ENCODE measurements at regions not wholly inside any gene's neighbourhood (a gene's known extent, or its start where the extent isn't known, plus 50 kb on each side); places are given as distances from the start of the nearest gene placed in this dataset.
"Not testable (repeated sequence)": the region's sequence is repeated elsewhere in the genome, so short reads cannot be mapped to it uniquely, and the experiment has no call there.

DNA sequence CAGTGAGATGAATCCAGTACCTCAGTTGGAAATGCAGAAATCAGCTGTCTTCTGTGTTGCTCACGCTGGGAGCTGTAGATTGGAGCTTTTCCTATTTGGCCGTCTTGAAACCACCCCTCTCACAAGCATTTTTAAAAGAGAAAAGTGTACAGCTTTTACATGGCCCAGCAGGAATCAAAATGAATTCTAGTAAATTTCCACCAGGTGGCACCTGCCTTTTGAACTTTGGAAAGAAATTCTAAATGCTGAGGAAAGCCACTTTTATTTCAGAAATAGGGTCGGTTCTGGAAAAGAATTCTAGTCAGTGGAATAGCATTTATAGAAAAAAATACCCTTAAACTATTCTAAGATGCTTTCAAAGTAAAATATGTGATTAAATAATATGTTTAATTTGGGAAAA, 647.8 kb downstream of the CD109 start:
- no peak for DNase-seq (ENCODE audit: low read depth)
- in situ Hi-C loops (cut with HindIII; ENCODE audit: low pct_unique_long_range_greater_than_20kb, low sequenced_read_pairs), result no loop called here

GRCh38 chr6:74343321-74343720, 647.3 kb downstream of the CD109 start:
- DNase-seq (ENCODE audit: low read depth); in situ Hi-C loops (cut with HindIII; ENCODE audit: low pct_unique_long_range_greater_than_20kb, low sequenced_read_pairs): not testable (repeated sequence)

GRCh38 chr6:74334722-74335121, 638.7 kb downstream of the CD109 start:
- in situ Hi-C loops (cut with HindIII; ENCODE audit: low pct_unique_long_range_greater_than_20kb, low sequenced_read_pairs), result no loop called here
- DNase-seq (ENCODE audit: low read depth), result no peak

DNA sequence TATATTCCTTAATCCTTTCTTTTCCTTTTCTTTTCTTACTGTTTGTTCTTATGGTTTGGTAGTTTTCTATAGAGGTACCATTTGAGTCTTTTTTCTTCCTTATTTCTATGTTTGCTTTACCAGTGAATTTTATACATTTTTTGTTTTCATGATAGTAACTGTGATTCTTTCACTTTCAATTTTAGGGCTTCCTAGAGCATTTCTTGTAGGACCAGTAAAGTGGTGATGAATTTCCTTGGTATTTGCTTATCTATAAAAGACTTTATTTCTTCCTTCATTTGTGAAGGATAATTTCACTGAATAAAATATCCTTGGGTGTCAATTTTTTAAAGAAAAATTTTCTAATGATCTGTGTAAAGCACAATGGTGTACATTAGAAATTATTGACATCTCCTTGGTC, 637.4 kb downstream of the CD109 start:
- no peak for DNase-seq (ENCODE audit: low read depth)
- in situ Hi-C loops (cut with HindIII; ENCODE audit: low pct_unique_long_range_greater_than_20kb, low sequenced_read_pairs), result no loop called here

DNA sequence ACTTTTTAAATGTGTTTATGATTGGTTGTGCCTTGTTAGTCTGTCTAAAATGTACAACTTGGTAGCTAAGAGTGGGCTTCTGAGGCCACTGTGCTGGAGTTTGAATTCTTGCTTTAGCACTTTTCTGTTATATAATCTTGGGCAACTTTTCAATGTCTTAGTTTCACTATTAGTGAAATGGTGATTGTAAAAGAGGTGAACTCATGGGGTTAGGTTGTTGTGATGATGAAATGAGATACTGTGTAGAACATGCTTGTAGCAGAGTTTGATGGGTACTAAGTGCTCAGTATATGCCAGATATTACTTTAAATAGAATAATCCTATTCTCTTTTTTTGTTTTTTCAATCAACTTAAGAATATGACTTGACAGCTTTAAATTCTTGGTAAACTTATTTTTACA, 624.7 kb downstream of the CD109 start:
- in situ Hi-C loops (cut with HindIII; ENCODE audit: low pct_unique_long_range_greater_than_20kb, low sequenced_read_pairs), result no loop called here
- no peak for DNase-seq (ENCODE audit: low read depth)

DNA sequence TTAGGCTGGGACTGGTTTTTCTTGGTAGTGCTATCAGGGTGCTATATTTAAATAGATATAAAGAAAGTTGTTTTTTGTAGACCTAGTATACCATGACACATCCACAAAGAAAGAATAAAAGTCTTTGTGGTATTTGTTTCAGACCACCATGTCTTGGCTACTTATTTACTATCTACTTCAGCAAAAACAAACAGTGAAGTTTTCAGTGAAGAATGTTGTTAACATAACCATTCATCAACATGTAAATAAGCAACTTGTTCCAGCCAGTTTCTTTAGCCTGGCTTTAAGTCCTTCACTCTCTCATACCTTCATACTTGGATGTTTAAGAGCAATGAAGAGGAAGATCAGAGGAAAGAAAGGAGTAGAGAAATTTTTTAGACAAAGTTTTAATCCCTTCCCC, 624.1 kb downstream of the CD109 start:
- in situ Hi-C loops (cut with HindIII; ENCODE audit: low pct_unique_long_range_greater_than_20kb, low sequenced_read_pairs), result no loop called here
- DNase-seq (ENCODE audit: low read depth), result no peak

DNA sequence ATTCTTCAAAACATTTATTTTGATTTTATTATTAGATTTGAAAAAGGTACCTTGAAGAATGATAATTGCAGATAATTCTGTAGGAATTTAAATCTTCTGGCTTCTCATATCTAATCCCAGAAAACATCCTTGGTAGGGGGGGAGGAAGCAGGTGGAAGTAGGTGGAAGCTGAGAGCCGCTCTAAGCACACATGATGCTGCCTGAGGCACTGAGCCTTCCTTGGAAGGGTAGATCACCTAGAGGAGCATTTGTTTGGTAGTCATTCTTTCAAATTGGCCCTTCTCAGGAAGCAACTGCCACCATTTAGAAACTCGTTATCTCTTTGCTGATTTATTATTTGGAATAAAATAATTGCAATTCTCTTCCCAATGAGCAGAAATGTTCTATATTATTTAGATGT, 623.3 kb downstream of the CD109 start:
- in situ Hi-C loops (cut with HindIII; ENCODE audit: low pct_unique_long_range_greater_than_20kb, low sequenced_read_pairs), result no loop called here
- DNase-seq (ENCODE audit: low read depth), result no peak

DNA sequence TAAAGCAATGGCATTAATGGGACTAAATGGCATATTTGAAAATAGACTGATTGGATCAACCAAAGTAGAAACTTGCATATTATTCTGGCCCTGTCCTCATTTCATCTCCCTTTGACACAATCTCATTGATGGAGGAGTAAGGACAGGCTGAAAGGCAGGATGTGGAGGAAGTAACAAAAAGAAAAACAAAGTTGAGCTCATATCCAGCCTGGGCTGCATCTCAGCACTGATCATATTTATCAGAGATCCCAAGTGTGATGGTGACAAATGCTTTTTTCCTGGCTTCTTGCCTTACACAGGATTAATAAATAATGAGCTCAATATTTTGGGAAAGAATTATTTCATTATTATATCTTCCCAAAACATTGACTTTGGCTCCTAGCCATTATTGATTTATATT, 622.7 kb downstream of the CD109 start:
- no peak for DNase-seq (ENCODE audit: low read depth)

DNA sequence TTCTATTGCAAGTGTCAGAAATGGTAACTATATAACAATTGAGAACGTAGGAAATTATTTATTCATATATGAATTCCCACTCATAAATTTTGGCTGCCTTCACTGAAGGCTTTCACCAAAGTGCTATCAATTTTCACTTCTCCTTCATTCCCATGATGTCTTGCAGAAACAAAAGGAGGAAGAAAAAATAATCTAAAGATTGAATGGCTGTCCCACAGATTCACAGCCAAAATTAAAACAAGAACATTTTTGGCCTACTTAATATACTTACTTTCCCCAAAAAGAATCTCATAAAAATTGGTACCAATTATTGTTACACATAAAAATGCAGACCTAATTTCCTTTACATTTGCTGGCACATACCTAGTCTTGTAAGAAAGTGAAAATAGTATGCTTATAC, 616.1 kb downstream of the CD109 start:
- in situ Hi-C loops (cut with HindIII; ENCODE audit: low pct_unique_long_range_greater_than_20kb, low sequenced_read_pairs), result no loop called here

More for the DNA sequence above, 622.7 kb downstream of the CD109 start:
- in situ Hi-C loops (cut with HindIII; ENCODE audit: low pct_unique_long_range_greater_than_20kb, low sequenced_read_pairs), result no loop called here

GRCh38 chr6:74311431-74311830, 615.4 kb downstream of the CD109 start:
- in situ Hi-C loops (cut with HindIII; ENCODE audit: low pct_unique_long_range_greater_than_20kb, low sequenced_read_pairs), result no loop called here
- no peak for DNase-seq (ENCODE audit: low read depth)

More for the DNA sequence above, 616.1 kb downstream of the CD109 start:
- no peak for DNase-seq (ENCODE audit: low read depth)

- DNase-seq (ENCODE audit: low read depth), result no peak
- in situ Hi-C loops (cut with HindIII; ENCODE audit: low pct_unique_long_range_greater_than_20kb, low sequenced_read_pairs), result no loop called here
Observed at GRCh38 chr6:74289884-74290283, 593.9 kb downstream of the CD109 start.

GRCh38 chr6:74287932-74288331, 591.9 kb downstream of the CD109 start:
- in situ Hi-C loops (cut with HindIII; ENCODE audit: low pct_unique_long_range_greater_than_20kb, low sequenced_read_pairs), result no loop called here
- DNase-seq (ENCODE audit: low read depth), result no peak

DNA sequence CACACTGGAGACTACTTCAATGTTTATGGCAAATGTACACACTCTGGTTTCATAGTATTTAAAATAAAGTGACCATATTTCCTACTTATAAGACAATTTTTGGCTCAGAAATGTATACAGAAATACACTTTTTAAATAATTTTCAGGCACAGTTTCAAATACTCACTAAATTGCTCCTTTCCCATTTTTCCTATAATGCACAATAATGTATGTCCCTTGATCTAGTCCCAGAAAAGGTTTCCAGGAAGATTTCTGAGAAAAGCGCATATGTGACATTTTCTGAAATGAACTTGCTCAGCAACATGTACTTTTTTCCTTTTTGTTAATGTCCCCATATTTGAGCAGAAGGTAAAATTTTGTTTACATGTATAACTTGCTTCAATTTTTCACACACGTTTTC, 591.4 kb downstream of the CD109 start:
- DNase-seq (ENCODE audit: low read depth), result no peak
- in situ Hi-C loops (cut with HindIII; ENCODE audit: low pct_unique_long_range_greater_than_20kb, low sequenced_read_pairs), result no loop called here

GRCh38 chr6:74284284-74284683, 588.3 kb downstream of the CD109 start:
- in situ Hi-C loops (cut with HindIII; ENCODE audit: low pct_unique_long_range_greater_than_20kb, low sequenced_read_pairs), result no loop called here
- no peak for DNase-seq (ENCODE audit: low read depth)

DNA sequence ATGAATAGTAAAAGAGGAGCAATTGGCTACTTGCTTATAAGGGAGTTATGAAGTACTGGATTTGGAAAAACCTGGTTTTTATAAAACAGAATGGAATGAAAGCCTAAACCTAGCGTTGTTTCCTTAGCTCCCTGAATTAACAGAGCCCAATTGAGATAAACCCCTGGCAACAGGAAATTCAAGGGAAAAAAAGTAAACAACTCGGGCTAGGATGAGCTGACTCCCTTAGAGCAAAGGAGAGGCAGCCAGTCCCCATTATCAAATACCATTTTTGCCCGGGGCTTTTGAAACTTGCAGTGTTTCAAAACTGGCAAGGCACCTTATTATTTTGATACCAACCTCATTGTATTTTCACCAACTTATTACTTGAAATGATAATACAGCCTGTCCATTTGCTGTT, 587.5 kb downstream of the CD109 start:
- in situ Hi-C loops (cut with HindIII; ENCODE audit: low pct_unique_long_range_greater_than_20kb, low sequenced_read_pairs), result no loop called here
- no peak for DNase-seq (ENCODE audit: low read depth)

DNA sequence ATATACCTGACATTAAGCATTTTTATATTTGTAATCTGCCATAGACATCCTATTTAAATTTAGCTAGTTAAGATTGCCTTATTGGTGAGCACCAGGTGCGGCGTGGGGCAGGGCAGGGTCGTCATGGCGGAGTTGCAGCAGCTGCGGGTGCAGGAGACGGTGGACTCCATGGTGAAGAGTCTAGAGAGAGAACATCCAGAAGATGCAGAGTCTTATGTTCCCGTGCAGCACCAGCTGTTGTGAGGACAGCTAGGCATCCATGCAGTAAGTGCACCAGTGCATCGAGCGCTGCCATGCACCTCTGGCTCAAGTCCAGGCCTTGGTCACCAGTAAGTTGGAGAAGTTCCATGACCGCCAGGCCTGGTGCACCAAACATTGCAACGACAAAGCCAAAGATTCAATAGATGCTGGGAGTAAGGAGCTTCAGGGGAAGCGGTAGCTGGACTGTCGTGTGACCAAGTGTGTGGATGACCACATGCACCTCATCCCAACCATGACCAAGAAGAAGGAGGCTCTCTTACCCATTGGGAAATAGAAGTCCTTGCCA, 586.2 kb downstream of the CD109 start:
- in situ Hi-C loops (cut with HindIII; ENCODE audit: low pct_unique_long_range_greater_than_20kb, low sequenced_read_pairs), result no loop called here

DNA sequence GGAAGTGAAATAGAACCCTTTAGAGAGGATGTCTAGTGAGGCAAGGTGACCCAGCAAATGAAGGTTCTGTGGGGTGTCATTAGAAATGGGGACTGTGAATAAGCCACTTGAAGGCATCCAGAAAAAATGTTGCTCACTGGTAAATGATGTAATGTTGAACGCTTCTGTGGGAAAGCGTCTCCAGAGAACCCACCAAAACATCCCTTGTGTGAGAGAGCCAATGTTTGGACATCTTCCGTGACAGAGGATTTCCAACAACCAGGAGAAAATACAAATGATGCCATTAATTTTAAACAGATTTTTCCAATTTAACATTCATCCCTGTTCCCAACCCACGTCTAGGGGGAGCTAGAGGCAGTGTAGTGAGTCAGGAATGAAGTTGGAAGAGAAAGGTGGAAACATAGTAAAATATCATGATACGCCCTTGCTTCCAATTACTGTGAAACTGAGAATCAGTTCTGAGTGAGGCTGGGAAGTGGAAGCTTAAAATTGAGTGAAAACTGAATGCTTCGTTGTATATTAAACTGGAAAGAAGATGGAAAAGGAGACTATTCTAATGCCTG, 584.2 kb downstream of the CD109 start:
- in situ Hi-C loops (cut with HindIII; ENCODE audit: low pct_unique_long_range_greater_than_20kb, low sequenced_read_pairs), result no loop called here
- DNase-seq (ENCODE audit: low read depth), result no peak

More for the DNA sequence above, 586.2 kb downstream of the CD109 start:
- DNase-seq (ENCODE audit: low read depth), result no peak

DNA sequence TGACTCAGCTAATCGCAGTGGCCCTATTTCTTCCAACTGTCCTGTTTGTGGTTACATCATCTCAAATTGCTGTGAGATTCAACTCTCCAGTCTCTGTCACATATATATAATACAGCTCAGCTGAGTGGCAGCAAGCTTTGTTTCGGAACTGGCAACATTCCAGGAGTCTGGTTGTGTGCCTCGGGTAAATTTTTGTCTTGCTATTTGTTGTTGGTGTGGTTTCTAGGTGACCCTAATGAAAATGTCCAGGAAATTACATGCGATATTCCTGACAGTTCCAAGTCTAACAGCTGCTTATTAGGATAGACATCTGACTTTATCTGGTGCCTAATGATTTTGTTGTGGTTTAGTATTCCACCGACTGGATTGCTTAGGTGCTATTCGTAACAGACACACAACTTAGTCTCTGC, 581.8 kb downstream of the CD109 start:
- no peak for DNase-seq (ENCODE audit: low read depth)
- in situ Hi-C loops (cut with HindIII; ENCODE audit: low pct_unique_long_range_greater_than_20kb, low sequenced_read_pairs), result no loop called here

GRCh38 chr6:74273541-74273940, 577.5 kb downstream of the CD109 start:
- in situ Hi-C loops (cut with HindIII; ENCODE audit: low pct_unique_long_range_greater_than_20kb, low sequenced_read_pairs), result no loop called here
- no peak for DNase-seq (ENCODE audit: low read depth)

DNA sequence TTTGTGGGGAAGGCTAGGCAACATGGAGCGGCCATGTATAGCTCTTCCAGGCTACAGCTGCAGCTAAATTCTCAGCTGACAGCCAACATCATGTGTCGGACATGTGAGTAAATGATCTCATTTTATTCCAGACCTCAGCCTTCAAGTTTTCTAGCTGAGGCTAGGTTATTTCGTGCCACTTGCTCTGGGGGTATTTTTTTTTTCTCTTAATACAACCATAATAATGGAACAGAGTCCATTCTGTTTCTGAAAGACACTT, 573.5 kb downstream of the CD109 start:
- DNase-seq (ENCODE audit: low read depth), result no peak
- in situ Hi-C loops (cut with HindIII; ENCODE audit: low pct_unique_long_range_greater_than_20kb, low sequenced_read_pairs), result no loop called here
